NCI-H2029 (cell line): ENCODE measurements at regions not wholly inside any gene's neighbourhood (a gene's known extent, or its start where the extent isn't known, plus 50 kb on each side); places are given as distances from the start of the nearest gene placed in this dataset.
A peak's percentile ranks its signal among the peaks of the same experiment; 100 is the strongest.
"Not testable (repeated sequence)": the region's sequence is repeated elsewhere in the genome, so short reads cannot be mapped to it uniquely, and the experiment has no call there.

ENCODE experiments used
- DNase-seq: peaks from one replicate; lab custom pipeline; 2025; lab: John Stamatoyannopoulos, UW

DNA sequence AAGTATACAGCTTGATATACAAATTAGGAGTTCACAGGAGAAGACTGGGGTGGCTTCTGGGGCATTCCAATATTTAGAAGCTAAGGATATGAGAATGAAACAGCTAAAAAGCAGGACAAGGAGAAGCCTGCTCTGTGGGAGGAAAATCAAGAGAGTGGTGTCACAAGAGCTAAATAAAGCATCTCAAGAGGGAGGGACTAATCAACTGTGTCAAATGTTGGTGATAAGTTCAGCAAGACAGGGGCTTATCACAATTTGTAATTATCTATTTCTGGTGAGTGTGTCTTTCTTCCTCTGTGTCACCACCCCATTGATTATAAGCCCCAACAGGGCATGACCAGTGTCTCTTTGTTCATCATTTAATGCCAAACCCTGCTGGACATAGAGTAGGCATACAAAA, 295.8 kb upstream of the DUSP10 start:
- DNase-seq = no peak

DNA sequence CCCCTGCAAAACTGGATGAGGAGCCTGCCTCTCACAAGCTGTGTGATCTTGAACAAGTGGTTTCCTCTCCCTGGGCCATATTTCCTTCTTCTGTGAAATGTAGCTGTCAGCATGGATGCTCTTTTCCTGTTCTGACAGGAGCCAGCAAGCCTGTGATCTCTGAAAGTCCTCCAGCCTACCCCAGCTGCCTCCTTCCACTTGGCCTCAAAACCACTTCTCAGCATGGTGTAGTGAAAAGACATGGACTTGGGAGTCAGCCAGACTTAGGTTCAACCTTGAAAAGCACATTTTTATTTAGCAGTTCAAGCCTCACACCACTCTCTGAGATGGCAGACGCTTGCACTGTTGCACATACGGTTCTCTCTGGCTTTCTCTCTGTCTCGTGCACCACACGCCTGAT, 292.9 kb upstream of the DUSP10 start:
- no peak for DNase-seq

DNA sequence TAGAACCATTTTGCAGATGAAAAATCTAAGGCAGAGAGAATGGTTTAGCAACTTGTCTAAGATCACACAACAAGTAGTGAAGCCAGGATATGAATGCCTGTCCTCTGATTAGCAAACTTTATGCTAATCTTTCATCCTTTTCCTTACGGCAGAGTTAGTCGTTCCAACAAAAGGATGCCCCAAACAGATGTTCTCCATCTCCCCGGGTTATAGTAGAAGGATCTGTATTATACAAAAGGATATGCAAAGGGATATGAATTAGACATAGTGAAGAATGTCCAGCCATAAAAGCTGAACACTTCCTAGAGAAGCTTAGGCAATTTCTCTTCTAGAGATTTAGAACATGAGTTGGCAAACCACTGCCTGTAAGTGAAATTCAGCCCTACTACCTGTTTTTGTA, 291.6 kb upstream of the DUSP10 start:
- DNase-seq = no peak

DNA sequence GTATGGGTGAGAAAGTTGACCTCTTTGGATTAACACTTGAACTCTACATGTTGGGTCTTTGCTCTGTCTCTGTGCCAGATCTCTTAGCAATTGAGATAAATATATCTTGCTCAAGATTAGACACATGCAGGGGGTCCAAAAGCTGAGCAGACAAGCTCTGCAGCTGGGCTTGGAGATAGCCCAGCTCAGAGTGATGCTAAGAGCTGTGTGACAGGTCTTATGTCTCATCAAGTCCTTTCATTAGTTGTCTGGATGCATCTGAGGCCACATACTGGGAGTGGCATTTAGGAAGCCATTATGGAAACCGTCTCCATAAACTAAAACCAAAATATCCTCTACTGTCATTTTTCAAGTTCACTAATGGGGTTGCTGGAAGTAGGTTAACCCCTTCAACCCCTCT, 289.4 kb upstream of the DUSP10 start:
- no peak for DNase-seq

DNA sequence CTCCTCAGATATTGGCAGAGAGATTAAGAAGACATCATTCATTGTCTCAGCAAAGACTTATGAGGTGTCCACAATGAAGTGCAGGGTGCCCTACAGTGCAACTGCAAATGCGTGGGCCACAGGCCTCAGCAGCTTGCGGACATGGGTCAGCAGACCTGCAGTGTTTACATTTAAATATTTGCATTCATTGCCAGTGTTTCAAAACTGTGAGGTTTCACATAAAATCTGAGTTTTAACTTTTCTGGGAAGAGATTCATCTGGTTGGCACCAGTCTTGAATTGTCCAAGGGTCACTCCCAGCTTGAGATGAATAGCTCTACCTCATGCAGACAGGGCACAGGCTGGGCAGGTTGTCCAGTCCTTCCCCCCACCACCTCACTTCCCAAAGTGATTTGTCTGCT, 286.8 kb upstream of the DUSP10 start:
- DNase-seq = no peak

DNA sequence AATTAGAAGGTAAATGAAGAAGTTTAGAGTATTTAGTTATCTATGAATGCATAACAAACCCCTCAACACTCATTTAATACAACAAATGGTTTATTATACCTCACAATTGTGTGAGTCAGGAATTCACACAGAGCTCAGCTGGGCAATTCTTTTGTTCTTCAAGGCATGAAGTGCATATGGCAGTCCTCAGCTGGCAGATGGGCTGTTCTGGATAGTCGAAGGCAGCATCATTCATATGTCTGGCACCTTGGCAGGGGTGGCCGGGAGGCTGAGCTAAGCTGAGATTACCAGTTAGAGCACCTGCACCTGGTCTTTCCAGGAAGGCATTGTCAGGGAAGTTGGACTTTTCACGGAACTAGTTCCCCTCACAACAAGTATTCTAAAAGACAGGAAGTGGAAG, 286.2 kb upstream of the DUSP10 start:
- DNase-seq = no peak

DNA sequence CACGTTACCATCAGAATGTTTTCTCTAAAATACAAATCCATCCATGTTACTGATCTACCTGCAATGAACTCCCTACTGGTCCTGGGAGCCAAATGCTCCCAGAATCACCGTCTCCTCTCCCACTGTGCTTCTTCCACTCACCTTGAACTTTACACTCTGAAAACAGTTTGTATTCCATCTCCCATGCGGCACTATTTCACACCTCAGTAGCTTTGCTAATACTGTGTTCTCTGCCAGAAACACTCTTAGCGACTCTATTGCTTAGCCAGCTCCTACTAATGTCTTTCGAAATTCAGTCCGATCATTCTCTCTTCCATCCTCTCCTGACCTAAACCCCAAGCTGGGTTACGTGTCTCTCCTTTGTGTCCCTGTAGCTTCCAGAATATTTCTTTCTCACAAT, 284.4 kb upstream of the DUSP10 start:
- no peak for DNase-seq

DNA sequence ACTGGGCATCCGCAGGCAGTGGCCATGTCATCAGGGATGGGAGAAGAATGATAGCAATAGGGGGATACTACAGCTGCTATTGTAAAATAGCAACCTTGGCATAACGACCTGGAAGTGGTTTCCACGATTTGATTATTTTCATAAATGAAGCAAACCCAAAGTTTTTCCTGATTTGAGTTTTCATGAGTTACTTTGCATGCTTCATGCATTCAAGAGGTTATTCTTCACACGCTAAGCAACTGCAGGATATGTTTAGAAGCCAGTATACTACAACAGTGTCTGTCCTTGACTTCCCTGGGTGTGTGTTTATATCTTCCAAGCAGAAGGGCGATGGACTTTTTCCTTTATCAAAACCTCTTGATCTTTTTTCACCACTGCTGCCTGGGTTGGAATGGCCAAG, 281.1 kb upstream of the DUSP10 start:
- DNase-seq = no peak

DNA sequence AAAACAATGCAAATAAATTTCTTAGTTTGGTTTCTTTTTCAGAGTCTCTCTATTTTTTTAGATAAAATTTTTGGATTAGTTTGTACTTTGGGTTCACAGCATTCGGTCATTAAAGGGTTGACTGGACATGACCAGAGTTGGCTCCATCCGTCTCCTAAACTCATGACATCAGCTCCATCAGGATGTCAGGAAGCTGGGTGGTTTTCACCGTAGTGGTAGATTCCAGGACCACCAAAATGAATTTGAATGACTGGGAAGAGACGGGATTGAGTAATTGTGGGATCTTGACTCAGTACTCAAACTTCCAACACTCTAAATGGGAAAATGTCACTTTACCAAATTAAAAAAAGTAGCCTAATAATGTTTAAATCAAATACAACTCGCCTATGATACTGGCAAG, 279.2 kb upstream of the DUSP10 start:
- no peak for DNase-seq

DNA sequence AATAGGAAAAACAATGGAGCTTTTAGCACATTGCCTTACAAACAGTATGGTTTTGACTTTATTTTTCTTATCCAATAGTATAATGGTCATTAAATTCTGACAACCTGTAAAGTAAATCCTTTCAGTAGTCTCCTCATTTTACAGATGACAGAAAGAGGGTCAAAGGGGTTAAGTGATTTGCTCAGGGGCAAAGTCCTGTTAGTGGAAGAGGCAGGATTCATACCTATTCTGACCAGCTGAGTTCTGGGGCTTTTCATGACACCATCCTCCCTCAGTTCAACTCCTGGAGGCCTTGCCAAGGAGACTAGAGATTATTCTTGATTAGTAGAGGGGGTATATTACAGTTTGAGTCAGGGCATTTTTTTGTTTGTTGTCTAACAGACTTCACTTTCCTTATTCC, 278.7 kb upstream of the DUSP10 start:
- no peak for DNase-seq

DNA sequence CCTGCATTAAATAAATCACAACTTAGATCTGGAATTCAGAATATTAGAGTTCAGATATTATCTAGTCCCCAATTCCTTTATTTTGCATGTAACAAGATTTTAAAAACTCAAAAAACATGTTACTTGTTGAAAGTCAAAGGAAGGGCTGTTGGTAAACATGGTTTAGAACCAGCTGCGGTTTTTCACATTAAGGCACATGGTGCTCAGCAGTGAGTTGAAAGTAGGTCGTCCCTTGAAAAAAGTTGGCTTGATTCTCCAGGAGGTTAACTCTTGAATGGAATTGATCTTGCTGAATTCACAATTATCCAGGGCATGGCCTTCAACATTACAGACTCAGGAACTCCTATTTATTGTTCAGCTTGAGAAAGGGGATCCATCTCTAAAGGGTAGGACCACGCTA, 277.1 kb upstream of the DUSP10 start:
- DNase-seq = no peak

DNA sequence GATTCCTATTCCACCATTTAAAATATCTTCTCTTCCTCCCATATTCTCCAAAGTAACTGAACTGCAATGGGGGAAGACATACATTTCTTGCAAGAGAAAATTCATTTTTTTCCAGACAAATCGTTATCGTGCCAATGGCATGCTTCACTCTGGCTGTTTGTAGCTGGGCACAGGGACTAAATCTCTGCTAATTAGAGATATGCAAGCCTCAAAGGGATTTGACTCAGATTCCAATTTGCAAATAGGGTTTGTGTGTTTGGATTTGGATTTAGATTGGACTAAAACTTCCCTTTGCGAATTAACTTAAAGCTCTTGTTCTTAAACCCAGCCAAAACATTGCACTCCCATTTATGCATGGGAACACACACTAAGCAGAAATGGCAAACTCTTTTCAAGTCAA, 276.2 kb upstream of the DUSP10 start:
- DNase-seq = no peak

DNA sequence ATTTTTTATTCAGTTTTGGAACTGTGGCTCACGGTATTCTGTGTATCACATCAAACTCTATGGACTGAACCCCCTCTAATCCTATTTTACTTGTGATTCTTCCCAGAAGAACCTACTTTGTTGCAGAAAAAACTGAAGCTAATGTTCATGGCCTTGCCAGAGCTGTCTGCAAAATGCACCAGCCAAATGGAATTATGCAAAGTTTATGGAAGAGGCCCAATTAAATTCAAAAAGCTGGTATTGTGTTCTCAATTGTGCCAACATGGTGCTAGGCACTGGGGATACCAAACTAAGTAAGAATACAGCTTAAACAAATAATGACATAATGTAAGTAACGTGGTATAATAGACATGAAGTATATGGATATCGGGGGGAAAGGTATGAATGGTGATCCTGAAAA, 273.8 kb upstream of the DUSP10 start:
- no peak for DNase-seq

DNA sequence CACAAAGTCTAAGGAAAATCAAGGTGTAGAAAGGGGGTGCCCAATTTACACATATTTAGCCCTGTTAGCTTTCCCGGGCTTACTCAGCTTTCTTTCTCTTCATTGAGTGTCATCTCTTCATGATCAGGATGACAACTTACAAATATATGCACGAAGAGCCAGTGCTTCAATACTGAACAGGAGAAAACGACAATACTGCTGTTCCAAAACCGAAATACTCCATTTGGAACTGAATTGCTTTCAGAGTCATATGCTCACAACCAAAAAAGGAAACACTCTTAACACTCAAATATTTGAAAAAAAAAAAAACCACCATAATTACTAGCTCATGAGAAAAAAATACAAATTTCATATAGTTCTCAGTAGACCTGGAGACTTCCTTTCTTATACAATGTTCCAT, 272.1 kb upstream of the DUSP10 start:
- no peak for DNase-seq

DNA sequence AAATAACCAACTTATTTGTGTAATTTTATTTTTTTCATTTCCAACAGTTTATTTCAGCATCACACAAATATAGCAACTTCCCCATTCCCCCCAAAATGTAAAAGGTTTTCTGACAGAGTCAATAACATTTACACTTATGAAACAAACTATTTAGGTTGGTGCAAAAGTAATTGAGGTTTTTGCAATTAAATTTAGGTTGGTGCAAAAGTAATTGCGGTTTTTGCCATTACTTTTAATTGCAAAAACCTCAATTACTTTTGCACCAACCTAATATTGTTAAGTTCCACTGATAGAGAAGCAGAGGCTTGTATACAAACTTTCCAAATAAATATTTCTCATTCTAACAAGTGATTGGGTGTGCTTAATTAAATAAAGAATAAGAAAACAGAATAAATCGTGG, 270.9 kb upstream of the DUSP10 start:
- no peak for DNase-seq

DNA sequence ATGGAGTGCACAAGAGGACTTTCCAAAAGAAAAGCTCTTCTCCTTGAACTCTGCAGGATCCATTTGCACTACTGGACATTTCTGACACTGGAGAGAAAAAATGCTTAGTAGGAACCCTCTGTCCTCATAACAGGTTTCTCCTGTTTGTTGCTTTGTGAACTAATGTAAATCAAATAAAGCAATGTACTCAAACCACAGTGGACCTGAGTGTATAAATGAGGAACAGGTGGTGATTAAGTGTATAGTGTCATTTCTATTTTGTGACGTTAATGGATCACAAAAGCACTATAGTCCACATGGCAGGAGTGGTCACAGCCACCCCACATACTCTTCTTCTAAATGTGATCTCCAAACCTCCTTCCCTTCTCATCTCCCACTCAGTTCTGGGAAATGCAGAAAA, 268.4 kb upstream of the DUSP10 start:
- DNase-seq = peak; percentile 23

DNA sequence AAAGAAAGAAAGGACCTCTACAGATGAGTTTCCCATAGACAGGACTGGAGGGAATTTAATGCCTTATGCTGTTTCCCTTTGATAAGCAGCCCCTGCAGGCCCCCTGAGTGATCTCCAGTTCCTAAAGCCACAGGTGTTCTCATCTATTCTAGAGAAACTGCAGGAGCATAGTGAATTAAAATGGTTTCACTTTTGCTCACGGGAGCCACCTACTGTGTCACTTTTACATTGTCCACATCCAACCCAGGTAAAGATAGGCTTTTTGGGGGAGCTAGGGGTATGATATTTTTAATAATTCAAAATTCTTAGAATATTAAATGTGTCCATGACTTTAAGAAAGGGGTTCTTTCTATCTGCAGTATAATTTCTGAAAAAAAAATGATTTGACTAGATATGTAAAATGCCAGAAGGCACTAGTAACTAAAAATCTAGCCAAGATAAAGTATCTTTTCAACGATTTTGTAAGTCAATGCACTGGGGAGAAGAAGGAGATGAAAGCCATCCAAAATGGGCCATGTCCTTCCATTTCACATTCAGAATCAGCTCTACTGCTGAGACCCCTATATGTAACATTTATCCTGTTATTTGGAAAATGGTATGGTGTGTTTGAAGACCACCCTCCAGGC, 267.3 kb upstream of the DUSP10 start:
- no peak for DNase-seq

DNA sequence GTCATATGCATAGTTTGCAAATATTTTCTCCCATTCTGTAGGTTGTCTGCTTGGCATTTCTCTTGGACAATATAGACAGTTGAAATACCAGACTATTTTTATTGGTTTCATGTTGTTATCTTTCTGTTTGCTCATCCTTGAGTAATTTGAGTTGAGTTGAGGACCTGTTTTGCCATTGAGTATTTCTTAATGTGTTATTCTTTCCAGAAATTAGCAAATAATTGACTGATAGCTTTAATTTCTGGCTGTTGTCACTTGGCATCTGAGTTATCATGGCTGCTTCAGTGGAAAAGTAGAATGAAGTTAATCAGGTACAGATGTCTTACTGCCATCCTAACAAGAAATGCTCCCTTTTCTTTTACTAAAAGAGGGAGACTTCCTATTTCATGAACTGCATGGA, 264.8 kb upstream of the DUSP10 start:
- no peak for DNase-seq

DNA sequence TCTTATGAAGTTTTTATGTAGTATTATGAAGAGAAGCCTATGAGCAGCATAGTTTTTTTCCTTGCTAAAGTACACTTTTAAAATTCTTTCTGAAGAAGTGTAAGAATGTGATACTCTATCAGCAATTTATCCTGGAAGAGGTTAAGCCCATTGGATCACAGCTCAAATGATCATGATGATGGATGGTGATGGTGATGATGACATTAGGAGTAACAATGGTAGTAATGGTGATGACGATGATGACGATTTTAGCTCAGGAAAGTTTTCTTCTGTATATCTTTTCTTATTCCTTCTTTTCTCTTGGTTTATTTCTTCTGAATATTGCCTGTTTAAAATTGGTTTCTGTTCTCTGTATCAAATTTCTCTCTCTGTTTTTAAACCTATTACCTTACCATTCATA, 262.9 kb upstream of the DUSP10 start:
- no peak for DNase-seq

DNA sequence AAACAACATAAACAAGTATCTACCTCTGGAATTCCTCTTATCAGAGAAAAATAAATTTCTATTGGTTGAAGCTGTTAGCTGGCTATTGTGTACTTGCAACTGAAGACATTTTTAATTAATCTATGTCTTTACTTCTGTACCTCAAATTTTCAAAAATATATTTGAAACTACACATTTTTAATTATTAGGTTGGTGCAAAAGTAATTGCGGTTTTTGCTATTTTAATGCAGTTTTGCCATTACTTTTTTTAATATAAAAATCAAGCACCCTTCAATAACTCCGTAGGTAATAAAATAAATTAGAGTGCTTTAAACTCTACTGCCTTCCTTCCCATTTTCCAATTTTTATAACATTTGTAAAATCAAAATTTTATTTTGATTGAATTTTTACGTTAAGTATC, 262.1 kb upstream of the DUSP10 start:
- DNase-seq = no peak

DNA sequence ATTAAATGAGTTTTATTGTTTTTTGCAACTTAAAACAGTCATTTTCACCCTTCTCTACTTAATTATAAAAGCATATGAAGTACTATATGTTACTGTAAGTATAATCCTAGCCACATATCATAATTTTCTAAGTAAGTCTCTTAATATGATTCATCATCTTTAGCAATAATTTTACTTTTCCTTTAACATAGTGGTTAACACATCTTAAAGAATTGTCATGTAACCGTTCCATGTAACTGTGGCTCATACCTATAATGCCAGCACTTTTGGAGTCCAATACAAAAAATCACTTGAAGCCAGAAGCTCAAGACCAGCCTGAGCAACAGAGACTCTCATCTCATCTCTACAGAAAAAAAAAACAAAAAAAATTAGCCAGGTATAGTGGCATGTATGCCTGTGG, 260.6 kb upstream of the DUSP10 start:
- DNase-seq = no peak

DNA sequence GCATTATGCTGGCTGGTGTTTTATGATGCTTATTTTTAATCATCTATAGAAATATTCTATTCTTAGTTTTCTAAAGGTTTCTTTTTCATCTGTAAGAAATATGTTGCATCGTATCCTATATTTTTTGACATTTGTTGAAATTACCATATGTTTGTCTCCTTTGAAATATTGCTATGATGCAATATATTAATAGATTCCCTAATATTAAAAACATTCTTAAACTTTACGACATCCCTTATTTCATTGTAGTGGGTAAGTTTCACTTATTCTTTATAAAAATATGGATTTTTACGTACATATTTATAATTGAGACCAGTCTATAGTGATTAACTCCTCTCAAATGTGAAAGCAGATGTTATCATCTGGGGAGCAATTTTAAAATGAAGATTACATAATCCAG, 258.2 kb upstream of the DUSP10 start:
- no peak for DNase-seq

DNA sequence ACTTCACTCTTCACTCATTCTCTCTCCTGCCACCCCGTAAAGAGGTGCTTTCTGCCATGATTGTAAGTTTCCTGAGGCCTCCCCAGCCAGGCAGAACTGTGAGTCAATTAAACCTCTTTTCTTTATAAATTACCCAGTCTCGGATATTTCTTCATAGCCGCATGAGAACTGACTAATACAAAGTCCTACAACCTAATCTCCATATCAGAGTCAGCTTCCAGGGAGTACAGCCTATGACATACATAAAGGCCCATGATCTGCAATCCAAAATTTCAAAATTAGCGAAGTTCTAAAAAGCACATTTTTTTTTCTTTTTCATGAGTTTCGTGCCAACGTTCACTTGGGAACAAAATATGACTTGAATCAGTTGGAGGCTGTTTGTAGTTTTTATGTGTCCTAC, 256.9 kb upstream of the DUSP10 start:
- no peak for DNase-seq

DNA sequence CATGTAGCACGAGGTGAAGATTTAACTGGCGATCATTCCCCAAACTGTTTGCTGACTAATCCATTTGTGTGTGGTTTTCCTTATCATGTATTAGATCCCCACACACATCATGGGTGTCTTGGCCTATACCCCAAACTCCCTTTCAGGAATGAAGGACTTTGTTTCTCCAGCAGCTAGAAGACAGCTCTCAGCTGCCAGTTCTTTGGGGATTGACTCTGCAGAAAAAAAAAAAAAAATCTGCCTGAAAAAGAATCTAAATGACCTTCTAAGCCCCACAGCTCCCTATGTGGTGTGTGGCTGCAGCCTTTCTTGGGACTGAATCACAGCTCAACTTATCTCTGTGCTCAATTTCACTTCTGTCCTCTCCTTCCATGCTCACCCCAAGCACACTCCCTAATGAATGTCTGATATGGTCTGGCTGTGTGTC, 256.3 kb upstream of the DUSP10 start:
- no peak for DNase-seq

DNA sequence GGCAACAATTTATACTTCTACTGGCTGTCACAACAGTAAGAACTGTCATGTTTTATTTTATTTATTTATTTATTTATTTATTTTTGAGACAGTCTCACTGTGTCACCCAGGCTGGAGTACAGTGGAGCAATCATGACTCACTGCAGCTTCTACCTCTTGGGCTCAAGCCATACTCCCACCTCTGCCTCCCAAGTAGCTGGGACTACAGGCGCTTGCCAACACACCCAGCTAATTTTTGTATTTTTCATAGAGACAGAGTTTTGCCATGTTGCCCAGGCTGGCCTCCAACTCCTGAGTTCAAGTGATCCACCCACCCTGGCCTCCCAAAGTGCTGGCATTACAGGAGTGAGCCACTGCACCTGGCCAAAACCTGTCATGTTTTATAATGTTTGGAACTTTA, 255.1 kb upstream of the DUSP10 start:
- not testable (repeated sequence) for DNase-seq
